ENCODE measurements at regions not wholly inside any gene's neighbourhood (a gene's known extent, or its start where the extent isn't known, plus 50 kb on each side); places are given as distances from the start of the nearest gene placed in this dataset.

GRCh38 chr2:184413221-184413620 is 185.1 kb upstream of the ZNF804A start:
- TF ChIP-seq CTCF (conservative IDR thresholded peaks at IDR 0.05; ENCODE audit: low read depth in 2 of 2), result no peak
- no peak for TF ChIP-seq EZH2 (IDR thresholded peaks at IDR 0.05; ENCODE audit: low read depth, unreplicated experiment)
- TF ChIP-seq REST (IDR thresholded peaks at IDR 0.05; ENCODE audit: unreplicated experiment), result no peak
- TF ChIP-seq EZH2phosphoT487 (IDR thresholded peaks at IDR 0.05; ENCODE audit: unreplicated experiment), result no peak
- no peak for TF ChIP-seq ZNF331 (CRISPR knock-in tag; IDR thresholded peaks at IDR 0.05; ENCODE audit: low read depth)
- TF ChIP-seq JUNB (IDR thresholded peaks at IDR 0.05; ENCODE audit: unreplicated experiment), result no peak
- TF ChIP-seq ZNF462 (CRISPR knock-in tag; IDR thresholded peaks at IDR 0.05), result no peak
- no peak for TF ChIP-seq POLR2AphosphoS5 (IDR thresholded peaks at IDR 0.05; ENCODE audit: low read depth)
- TF ChIP-seq CREB1 (CRISPR knock-in tag; IDR thresholded peaks at IDR 0.05; ENCODE audit: low read depth), result no peak
- TF ChIP-seq ZNF114 (CRISPR knock-in tag; IDR thresholded peaks at IDR 0.05), result no peak
- no peak for TF ChIP-seq STAT1 (IDR thresholded peaks at IDR 0.05; ENCODE audit: unreplicated experiment)

All from GM23338 (cell line).